ENCODE measurements at regions not wholly inside any gene's neighbourhood (a gene's known extent, or its start where the extent isn't known, plus 50 kb on each side); places are given as distances from the start of the nearest gene placed in this dataset.

DNA sequence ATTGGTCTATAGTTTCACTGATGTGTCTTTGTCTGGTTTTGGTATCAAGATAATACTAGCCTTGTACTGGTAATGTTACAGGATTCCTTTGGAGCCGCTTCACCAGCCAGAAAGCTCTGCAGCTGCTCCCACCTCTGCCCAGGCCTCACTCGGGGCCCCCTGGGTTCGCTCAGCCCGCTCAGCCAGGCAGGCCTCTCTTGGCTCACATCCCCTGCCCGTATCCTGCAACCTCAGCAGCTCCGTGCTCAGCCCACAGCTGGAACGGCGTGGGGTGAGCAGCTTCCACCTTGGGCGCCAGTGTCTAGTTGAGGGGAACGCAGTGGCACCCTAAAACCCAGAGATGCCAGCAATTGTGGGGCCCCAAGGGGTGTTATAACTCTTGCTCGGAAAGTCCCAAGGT is 429.7 kb upstream of the ROBO2 start:
- no peak overlapping the region for H3K4me3 ChIP-seq (replicated peaks; ENCODE audit: low read depth, low read length)
- DNase-seq (ENCODE audit: extremely low read depth, low read depth) = no peak
- TF ChIP-seq, protein P1, sequence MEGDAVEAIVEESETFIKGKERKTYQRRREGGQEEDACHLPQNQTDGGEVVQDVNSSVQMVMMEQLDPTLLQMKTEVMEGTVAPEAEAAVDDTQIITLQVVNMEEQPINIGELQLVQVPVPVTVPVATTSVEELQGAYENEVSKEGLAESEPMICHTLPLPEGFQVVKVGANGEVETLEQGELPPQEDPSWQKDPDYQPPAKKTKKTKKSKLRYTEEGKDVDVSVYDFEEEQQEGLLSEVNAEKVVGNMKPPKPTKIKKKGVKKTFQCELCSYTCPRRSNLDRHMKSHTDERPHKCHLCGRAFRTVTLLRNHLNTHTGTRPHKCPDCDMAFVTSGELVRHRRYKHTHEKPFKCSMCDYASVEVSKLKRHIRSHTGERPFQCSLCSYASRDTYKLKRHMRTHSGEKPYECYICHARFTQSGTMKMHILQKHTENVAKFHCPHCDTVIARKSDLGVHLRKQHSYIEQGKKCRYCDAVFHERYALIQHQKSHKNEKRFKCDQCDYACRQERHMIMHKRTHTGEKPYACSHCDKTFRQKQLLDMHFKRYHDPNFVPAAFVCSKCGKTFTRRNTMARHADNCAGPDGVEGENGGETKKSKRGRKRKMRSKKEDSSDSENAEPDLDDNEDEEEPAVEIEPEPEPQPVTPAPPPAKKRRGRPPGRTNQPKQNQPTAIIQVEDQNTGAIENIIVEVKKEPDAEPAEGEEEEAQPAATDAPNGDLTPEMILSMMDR (IDR thresholded peaks at IDR 0.05; ENCODE audit: low read depth, low read length, missing control alignments) = no peak

DNA sequence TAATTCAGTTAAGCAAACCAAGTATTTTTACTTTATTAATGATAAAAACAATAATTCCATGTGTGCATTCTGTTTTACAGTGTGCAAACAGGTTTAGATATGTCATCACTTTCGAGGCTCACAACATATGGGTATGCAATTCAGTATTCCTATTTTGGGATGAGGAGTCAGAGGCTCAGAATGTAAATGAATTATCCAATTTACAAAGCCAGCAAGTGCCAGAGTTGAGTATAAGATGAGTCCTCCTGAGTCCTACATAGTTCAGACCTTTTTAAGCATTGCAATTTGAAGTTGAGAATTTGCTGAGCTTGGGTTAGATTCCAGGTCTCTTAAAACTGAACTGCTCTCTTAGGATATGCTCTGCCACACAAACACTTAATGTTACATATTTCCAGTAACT is 424.2 kb upstream of the ROBO2 start:
- H3K4me3 ChIP-seq (replicated peaks; ENCODE audit: low read depth, low read length) = no peak overlapping the region
- TF ChIP-seq, protein P1 (IDR thresholded peaks at IDR 0.05; ENCODE audit: low read depth, low read length, missing control alignments) = no peak
- DNase-seq (ENCODE audit: extremely low read depth, low read depth) = no peak

DNA sequence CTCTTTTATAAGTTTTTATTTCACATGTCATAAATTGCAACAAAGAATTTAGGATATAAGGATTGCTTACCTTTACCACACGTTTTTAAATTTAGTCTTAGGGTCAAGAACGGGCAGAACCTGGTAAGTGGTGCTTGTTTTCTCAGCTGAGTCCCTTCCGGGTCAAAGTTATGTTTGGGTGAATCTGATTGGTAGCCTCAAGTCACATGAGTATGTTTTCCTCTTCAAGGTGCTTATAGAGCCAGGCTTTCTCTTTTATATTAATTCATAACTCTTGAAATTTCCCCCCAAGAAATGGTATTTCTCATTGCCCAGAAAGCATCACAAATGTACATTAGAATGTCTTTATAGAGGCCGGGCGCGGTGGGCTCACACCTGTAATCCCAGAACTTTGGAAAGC is 415.7 kb upstream of the ROBO2 start:
- DNase-seq (ENCODE audit: extremely low read depth, low read depth) = no peak
- TF ChIP-seq, protein P1 (IDR thresholded peaks at IDR 0.05; ENCODE audit: low read depth, low read length, missing control alignments) = no peak
- H3K4me3 ChIP-seq (replicated peaks; ENCODE audit: low read depth, low read length) = no peak overlapping the region

DNA sequence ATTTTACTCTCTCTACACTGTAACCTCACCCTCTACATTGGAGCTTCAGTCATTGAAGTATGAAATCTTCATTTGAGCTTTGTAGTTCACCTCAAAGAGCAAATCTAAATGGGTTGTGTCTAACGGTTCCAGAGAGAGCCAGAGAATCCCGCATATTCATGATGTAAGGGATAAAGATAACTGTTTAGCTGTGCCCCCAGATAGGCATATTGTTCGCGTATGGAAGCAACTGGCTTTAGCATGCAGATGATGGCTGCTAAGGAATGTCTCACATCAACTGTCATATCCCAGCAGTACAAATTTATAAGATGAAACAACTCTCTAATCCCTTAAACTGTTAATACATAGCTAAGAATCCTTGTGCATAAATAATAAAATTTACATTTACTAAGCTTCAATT is 412.7 kb upstream of the ROBO2 start:
- no peak overlapping the region for H3K4me3 ChIP-seq (replicated peaks; ENCODE audit: low read depth, low read length)
- TF ChIP-seq, protein P1 (IDR thresholded peaks at IDR 0.05; ENCODE audit: low read depth, low read length, missing control alignments) = no peak
- no peak for DNase-seq (ENCODE audit: extremely low read depth, low read depth)

DNA sequence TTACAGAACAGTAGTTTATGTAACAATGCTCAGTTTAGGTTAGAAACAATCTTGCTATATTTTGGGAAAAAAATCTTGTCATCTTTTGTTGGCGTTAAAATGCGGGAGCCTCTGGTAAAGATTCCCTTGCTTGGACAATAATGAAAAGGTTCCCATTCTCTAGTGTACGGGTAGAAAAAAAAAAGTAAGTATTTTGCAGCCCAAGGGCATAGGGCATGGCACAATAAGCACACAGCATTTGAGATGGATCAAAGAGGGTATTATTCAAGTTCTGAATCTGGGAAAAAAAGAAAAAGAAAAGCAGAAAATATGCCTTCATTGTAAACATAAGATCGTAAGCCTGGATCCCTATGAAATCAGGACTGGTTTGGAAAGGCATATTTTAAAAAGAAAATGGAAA is 408.6 kb upstream of the ROBO2 start:
- no peak for DNase-seq (ENCODE audit: extremely low read depth, low read depth)
- H3K4me3 ChIP-seq (replicated peaks; ENCODE audit: low read depth, low read length) = no peak overlapping the region
- TF ChIP-seq, protein P1 (IDR thresholded peaks at IDR 0.05; ENCODE audit: low read depth, low read length, missing control alignments) = no peak

DNA sequence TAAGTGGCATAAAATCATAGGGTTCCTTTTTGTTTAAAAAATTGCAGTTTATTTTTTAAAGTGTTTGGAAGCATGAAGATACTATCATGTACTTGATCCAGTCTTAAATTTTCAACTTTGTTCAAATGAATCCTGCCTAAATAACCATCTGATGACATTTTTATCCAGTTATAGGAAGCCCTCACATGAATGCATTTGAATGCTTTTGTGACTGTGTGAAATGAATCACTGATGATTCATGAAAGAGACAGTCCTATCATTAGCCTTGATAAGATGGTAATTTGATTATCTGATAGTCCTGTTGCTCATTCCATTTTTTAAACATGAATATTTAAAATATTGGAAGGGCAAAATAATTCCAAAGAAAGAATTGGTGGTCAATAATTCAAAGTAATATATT is 401.9 kb upstream of the ROBO2 start:
- no peak overlapping the region for H3K4me3 ChIP-seq (replicated peaks; ENCODE audit: low read depth, low read length)
- DNase-seq (ENCODE audit: extremely low read depth, low read depth) = no peak
- TF ChIP-seq, protein P1 (IDR thresholded peaks at IDR 0.05; ENCODE audit: low read depth, low read length, missing control alignments) = no peak

DNA sequence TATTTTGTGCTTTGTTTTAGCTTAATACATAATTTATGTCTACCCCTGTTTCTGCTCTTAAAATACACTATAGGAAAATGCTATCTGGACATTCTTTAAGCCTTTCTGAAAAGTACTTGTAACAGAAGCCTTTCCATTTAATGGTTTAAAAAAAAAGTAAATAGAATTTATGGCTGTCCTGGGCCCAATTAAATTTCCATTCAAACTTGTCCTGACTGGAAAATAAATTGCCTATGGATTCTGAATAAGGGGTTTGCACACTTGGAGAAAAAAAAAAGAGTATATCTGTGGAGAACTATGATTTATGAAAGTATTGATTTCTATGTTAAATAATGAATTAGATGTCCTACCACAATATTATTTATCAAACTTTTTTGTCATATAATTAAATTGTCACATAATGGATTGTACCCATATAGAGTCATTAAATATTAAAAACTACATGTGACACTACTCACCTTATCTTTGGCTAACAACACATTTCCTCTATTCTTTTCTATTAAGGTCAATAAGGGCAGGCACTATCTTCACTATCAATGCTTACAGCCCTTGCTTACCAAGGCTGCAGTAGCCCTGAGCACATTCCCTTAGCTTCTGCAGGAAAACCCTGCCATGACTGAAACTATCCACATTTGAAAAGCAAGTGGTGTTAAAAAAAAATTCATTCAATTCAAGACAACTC is 396.1 kb upstream of the ROBO2 start:
- no peak overlapping the region for H3K4me3 ChIP-seq (replicated peaks; ENCODE audit: low read depth, low read length)
- TF ChIP-seq, protein P1 (IDR thresholded peaks at IDR 0.05; ENCODE audit: low read depth, low read length, missing control alignments) = no peak
- no peak for DNase-seq (ENCODE audit: extremely low read depth, low read depth)
